GM19239 (cell line): ENCODE measurements at regions not wholly inside any gene's neighbourhood (a gene's known extent, or its start where the extent isn't known, plus 50 kb on each side); places are given as distances from the start of the nearest gene placed in this dataset.
A peak's percentile ranks its signal among the peaks of the same experiment; 100 is the strongest.

Experiments used
- DNase-seq: peaks from one replicate; pipeline ENCODE4 v3.0.0; 2011; ENCODE audit warnings: low spot score; ENCODE audit not compliant: insufficient read length
- FAIRE-seq: peaks from 2 replicates; lab custom pipeline; 2011; peaks lifted over from hg19 to GRCh38; lab: Jason Lieb, UNC

DNA sequence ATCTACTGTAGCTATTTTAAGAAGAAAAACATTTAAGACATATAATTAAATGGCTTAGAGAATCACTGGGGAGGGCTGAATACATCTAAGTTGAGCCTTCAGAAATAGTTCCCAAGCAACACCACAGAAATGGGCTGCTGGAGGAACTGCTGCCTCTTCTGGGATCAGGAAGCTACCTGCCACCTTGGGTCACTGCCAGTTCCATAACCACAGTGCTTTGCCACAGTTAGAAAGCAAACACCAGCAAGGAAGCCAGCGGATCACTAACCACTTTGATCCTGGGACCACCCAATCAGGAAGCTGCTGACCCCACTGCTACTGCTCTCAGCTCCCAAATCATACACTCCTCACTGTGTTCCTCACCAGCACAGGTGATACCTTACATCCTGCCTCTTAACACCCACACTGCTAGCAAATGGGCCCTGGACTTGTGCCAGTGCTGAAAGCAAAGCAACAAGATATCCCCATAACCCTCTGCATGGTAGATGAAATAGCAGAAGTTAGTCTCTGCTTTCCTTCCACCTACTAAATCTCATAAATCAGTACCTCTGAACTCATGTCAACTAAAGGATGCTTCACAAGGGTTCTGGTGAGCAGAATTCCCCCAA lies 346.9 kb downstream of the DEPDC1B start:
- FAIRE-seq (no peak), DNase-seq (no peak)

GRCh38 chr5:60350794-60351193 lies 349.2 kb downstream of the DEPDC1B start:
- no peak for FAIRE-seq
- DNase-seq = no peak

GRCh38 chr5:60349891-60350415 lies 350.0 kb downstream of the DEPDC1B start:
- no peak for DNase-seq
- FAIRE-seq = no peak

GRCh38 chr5:60346393-60346792 lies 353.6 kb downstream of the DEPDC1B start:
- DNase-seq = no peak
- FAIRE-seq = no peak

DNA sequence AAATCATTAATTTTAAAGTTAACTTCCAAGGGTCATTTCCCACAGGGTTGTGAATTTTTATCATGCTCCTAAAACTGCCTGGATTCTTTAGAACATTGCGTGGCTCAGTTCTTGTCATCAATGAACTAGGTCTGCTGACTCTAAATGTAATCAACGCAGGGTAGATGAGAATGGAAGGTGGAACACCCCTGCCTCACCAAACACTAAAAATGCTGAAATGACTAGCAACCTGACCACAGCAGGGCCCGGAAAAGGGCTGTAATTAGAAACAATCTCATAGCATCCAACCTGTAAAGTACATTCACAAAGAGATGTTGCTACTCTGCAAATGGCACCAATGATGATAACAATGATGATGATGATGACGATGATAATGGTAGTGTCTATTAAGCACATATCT lies 356.9 kb downstream of the DEPDC1B start:
- FAIRE-seq = peak; percentile 26

GRCh38 chr5:60340965-60341471 lies 358.9 kb downstream of the DEPDC1B start:
- FAIRE-seq = no peak
- no peak for DNase-seq

More for the DNA sequence above, 356.9 kb downstream of the DEPDC1B start:
- no peak for DNase-seq

DNA sequence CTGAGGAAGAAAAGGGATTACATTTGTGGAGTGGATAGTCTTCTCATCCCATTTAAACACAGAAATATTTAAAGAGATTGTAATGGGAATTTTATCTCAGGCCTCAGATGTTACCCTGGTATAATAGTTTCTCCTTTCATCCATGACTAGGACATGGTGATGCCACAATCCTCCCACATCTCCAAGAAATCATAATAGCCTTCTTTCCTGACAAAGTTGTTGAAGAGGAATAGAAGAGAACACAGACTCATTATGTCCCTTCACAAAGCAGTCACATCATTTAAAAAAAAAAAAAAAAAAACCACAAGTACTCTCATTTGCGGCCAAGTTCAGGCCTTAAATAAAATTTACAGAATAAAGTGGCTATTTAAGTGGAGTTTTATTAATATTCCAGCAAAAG lies 359.6 kb downstream of the DEPDC1B start:
- FAIRE-seq (no peak), DNase-seq (no peak)

DNA sequence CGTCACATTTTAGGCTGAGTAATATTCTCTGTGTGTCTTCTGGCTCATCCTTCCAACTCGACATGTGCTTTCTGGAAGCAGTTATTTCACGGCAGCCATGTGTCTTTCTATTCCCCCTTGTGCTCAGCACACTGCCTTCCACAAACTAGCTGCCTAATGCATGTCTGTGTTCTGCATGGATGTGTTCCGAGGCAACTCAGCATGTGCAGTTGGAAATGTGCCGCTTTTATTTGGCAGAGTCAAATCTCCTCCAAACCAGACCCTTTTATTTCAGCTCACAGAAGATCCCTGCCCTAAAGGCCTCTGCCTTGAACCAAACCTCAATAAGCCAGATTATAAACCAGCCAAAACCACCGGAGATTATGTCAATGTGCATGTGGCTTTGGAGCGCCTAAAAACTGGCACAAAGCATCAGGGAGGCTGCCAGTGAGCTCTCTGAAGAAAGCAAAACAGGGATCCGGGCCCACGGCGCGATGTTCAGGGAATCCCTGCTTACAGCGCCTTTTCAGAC lies 360.2 kb downstream of the DEPDC1B start:
- FAIRE-seq = no peak
- DNase-seq = no peak

GRCh38 chr5:60338846-60339245 lies 361.1 kb downstream of the DEPDC1B start:
- DNase-seq = no peak
- FAIRE-seq = no peak

GRCh38 chr5:60336491-60336890 lies 363.5 kb downstream of the DEPDC1B start:
- no peak for DNase-seq
- no peak for FAIRE-seq

GRCh38 chr5:60335913-60336312 lies 364.1 kb downstream of the DEPDC1B start:
- DNase-seq (no peak), FAIRE-seq (no peak)

- DNase-seq = no peak
- no peak for FAIRE-seq
Measured at GRCh38 chr5:60334281-60334713, 365.7 kb downstream of the DEPDC1B start.

DNA sequence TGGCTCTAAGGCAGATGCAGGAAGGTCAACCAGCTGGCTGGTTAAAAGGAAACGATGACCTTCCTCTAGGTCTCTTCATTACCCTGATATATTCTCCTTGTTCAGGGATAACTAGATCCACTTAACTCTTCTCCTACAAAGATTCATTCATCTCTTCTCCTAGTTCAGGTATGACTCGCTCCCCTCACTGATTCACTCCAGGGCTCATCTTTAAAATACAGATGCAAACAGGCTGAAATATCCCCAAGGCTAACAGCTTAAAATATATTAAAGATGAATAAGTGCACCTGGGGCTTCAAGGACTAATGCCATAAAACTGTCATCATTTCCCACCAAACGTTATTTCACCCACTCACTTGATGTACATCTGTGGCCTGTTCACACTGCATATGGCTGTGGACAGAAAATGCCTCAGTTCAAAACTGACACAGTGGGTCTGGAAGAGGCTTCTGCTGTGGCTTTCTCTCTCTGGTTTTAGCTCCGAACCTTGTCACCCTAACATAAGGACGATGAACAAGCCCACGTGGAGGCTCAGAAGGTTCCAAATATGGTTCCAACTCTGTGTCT lies 366.9 kb downstream of the DEPDC1B start:
- FAIRE-seq (no peak), DNase-seq (no peak)

DNA sequence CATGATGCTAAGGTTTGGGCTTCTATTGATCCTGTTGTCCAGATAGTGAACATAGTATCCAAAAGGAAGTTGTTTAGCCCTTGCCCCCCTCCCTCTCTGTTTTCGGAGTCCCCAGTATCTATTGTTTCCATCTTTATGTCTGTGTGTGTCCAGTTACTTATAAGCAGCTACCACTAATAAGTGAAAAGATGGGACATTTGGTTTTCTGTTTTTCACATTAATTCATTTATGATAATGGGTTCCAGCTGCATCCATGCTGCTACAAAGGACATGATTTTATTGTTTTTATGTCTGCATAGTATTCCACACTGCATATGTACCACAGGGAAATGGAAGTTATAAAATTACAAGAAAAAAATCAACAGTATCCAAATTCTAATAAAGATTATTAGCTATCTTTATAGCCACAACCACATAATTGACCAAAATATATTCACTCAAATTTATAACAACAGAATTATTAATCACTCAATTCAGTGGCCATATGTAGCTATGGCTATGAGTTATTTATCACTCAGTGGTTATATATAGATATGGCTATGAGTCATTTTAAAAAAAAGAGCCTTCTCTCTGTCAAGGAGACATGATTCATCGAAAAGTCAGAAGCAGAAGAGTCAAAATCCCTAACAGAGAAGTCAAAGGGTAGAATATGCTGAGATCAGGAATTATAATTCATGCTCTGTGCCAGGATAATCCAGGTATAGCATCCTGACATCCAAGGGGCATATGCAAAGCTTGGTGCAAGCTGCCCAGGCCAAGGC lies 367.5 kb downstream of the DEPDC1B start:
- DNase-seq = no peak
- no peak for FAIRE-seq

GRCh38 chr5:60330236-60330635 lies 369.7 kb downstream of the DEPDC1B start:
- FAIRE-seq (no peak), DNase-seq (no peak)

DNA sequence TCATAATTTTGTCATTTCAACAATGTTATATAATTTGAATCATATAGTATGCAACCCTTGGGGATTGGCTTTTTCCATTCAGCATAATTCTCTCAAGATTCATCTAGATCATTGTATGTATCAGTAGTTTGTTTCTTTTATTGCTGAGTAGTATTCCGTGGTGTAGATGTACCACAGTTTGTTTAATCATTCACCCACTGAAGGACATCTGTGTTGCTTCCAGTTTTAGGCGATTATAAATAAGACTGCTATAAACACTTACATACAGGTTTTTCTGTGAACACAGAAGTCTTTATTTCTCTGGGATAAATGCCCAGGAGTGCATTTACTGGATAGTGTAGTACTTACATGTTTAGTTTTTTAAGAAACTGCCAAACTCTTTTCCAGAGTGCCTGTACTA lies 374.1 kb downstream of the DEPDC1B start:
- DNase-seq (no peak), FAIRE-seq (no peak)

DNA sequence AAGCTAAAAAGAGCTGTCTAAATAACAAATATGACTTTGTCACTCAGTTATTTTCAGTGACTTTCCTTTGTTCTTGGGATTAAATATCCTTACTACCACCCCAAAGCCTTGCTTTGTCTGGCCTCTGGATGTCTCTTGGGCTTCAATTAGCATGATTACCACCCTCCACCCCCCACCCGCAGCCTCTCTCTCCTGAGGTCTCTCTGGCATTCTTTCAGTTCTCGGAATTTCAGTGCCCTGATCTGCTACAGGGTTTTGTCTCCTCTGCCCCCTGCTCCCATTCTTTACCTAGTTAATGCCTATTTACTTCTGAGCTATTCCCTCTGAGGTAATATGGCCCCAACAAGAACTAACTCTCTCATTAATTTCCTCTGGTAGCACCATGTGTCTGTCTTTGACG lies 376.4 kb downstream of the DEPDC1B start:
- DNase-seq = no peak
- FAIRE-seq = no peak

DNA sequence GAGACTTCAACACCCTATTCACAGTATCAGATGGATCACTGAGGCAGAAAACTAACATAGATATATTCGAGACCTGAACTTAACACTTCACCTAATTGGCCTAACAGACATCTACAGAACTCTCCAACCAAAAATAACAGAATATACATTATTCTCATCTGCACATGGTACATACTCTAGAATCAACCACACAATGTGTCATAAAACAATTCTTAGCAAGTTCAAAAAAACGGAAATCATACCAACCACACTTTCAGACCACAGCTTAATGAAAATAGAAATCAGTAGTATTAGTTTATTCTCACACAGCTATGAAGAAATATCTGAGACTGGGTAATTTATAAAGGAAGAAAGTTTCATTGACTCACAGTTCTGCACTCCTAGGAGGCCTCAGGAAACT lies 387.9 kb downstream of the DEPDC1B start:
- no peak for DNase-seq
- FAIRE-seq = no peak

DNA sequence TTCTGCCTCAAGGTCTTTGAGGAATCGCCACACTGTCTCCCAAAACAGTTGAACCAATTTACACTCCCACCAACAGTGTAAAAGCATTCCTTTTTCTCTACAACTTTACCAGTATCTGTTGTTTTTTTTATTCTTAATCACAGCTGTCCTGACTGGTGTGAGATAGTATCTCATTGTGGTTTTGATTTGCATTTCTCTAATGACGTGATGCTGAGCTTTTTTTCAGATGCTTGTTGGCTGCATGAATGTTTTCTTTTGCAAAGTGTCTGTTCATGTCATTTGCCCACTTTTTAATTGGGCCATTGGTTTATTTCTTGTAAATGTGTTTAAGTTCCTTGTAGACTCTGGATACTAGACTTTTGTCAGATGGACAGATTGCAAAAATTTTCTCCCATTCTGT lies 400.0 kb downstream of the DEPDC1B start:
- no peak for FAIRE-seq
- no peak for DNase-seq

GRCh38 chr5:60297658-60298057 lies 402.3 kb downstream of the DEPDC1B start:
- no peak for FAIRE-seq
- DNase-seq = no peak

DNA sequence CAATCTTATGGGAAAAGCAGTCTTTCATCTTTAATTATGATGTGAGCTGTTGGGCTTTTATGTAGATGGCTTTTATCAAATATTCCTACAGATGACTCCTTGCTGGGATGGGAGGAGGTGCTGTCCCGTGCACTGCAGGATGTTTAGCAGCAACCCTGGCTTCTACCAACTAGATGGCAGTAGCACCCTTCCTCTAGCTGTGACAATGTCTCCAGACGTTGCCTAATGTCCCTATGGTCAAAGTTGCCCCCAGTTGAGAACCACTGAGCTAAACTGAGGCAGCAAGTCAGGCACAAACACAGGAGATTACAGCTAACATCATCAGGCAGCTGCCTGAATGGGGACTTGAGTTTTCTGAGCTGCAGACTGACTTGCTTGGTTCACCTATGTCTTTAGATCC lies 401.9 kb upstream of the PDE4D start:
- no peak for FAIRE-seq
- no peak for DNase-seq
